Gastrocnemius medialis (tissue), 4 donors: ENCODE measurements at regions not wholly inside any gene's neighbourhood (a gene's known extent, or its start where the extent isn't known, plus 50 kb on each side); places are given as distances from the start of the nearest gene placed in this dataset.

ENCODE experiments used
- ATAC-seq, 2 donors: fragments of 150-250 bp; one replicate each; pipeline ENCODE4 v1.9.1; 2016
- DNase-seq, 2 donors: peaks; one replicate each; pipeline ENCODE4 v3.0.0-alpha.2; 2019
- H3K27ac ChIP-seq, 4 donors: fragments of 200-600 bp; sonication (generic); 1 replicate in 1 of 4; 2 replicates in 3 of 4; pipeline ENCODE4 v1.5.1; 2016 to 2018; ENCODE audit warnings: mild to moderate bottlenecking in 2 of 4, moderate library complexity in 1 of 4
- H3K27me3 ChIP-seq, 3 donors: fragments of 200-600 bp; sonication (generic) in 2 of 3; 1 replicate in 1 of 3; 2 replicates in 2 of 3; pipeline versions ENCODE4 v1.5.1 to v1.6.0; 2016 to 2019; ENCODE audit warnings: mild to moderate bottlenecking in 1 of 3, moderate library complexity in 1 of 3
- H3K36me3 ChIP-seq, 2 donors: fragments of 200-600 bp; sonication (generic) in 1 of 2; one replicate each; pipeline ENCODE4 v1.5.1; 2017 to 2018
- H3K4me1 ChIP-seq, 2 donors: fragments of 200-600 bp; sonication (generic) in 1 of 2; one replicate each; pipeline ENCODE4 v1.5.1; 2016 to 2017; ENCODE audit warnings: mild to moderate bottlenecking in 2 of 2
- H3K4me3 ChIP-seq, 4 donors: fragments of 200-600 bp; sonication (generic) in 3 of 4; 1 replicate in 1 of 4; 2 replicates in 3 of 4; pipeline ENCODE4 v1.5.1; 2016 to 2019; ENCODE audit warnings: mild to moderate bottlenecking in 2 of 4
- H3K9me3 ChIP-seq, 3 donors: fragments of 200-600 bp; sonication (generic) in 2 of 3; 1 replicate in 1 of 3; 2 replicates in 2 of 3; pipeline ENCODE4 v1.5.1; 2016 to 2019
- CTCF ChIP-seq, 5 experiments: fragments of 450-650 bp in 3 of 5; fragments of 200-600 bp in 2 of 5; sonication (generic) in 2 of 5; IDR thresholded peaks in 4 of 5; conservative IDR thresholded peaks in 1 of 5; 1 replicate in 4 of 5; 2 replicates in 1 of 5; pipeline ENCODE4 v1.5.1; 2016 to 2019; ENCODE audit warnings: antibody characterized with exemption in 5 of 5, mild to moderate bottlenecking in 3 of 5, moderate library complexity in 3 of 5
- POLR2A ChIP-seq, 2 donors: fragments of 450-650 bp; IDR thresholded peaks; one replicate each; pipeline ENCODE4 v1.6.1; 2017; ENCODE audit warnings: antibody characterized with exemption in 2 of 2, mild to moderate bottlenecking in 2 of 2, moderate library complexity in 2 of 2
- in situ Hi-C, 4 donors: fragments of 200-750 bp; cut with MboI; loops; one replicate each; pipeline versions ENCODE4 v1.15.0 to v1.8.0; 2017; ENCODE audit warnings: low sequenced_read_pairs in 4 of 4
- intact Hi-C: fragments of 100-400 bp; cut with DNase I; formaldehyde crosslinking; loops from one replicate; pipeline ENCODE4 v1.15.1; 2023; ENCODE audit warnings: low total_unique reads

- H3K36me3 ChIP-seq: no peaks in the 10 kb centered on the region
- H3K27ac ChIP-seq: no peak overlapping the region
- no peaks in the 10 kb centered on the region for H3K4me1 ChIP-seq
- in situ Hi-C loops (no loop called here), intact Hi-C loops (no loop called here)
- no peaks in the 10 kb centered on the region for H3K9me3 ChIP-seq
- no peaks in the 10 kb centered on the region for H3K27me3 ChIP-seq
- no peak for ATAC-seq
- no peak for TF ChIP-seq POLR2A (IDR thresholded peaks at IDR 0.05)
- TF ChIP-seq CTCF (IDR thresholded peaks at IDR 0.05 in 4 of 5, conservative IDR thresholded peaks at IDR 0.05 in 1 of 5): no peak
- no peak for DNase-seq
- H3K4me3 ChIP-seq: no peak overlapping the region
Observed at GRCh38 chr4:58732973-58733372, 1622.8 kb upstream of the IGFBP7 start.

- ATAC-seq (no peak), DNase-seq (no peak)
- intact Hi-C loops (no loop called here), in situ Hi-C loops (no loop called here)
- Histone ChIP-seq H3K4me3 (no peak overlapping the region), H3K36me3 (no peaks in the 10 kb centered on the region), H3K4me1 (no peaks in the 10 kb centered on the region), H3K27ac (no peak overlapping the region), H3K9me3 (no peaks in the 10 kb centered on the region), H3K27me3 (no peaks in the 10 kb centered on the region)
- TF ChIP-seq POLR2A (IDR thresholded peaks at IDR 0.05) (no peak), CTCF (IDR thresholded peaks at IDR 0.05 in 4 of 5, conservative IDR thresholded peaks at IDR 0.05 in 1 of 5) (no peak)
Observed at GRCh38 chr4:58723954-58724353, 1613.8 kb upstream of the IGFBP7 start.

GRCh38 chr4:58711039-58711438 lies 1600.9 kb upstream of the IGFBP7 start:
- Histone ChIP-seq H3K4me3 (no peak overlapping the region), H3K9me3 (no peaks in the 10 kb centered on the region), H3K27ac (no peak overlapping the region), H3K27me3 (no peaks in the 10 kb centered on the region), H3K36me3 (no peaks in the 10 kb centered on the region), H3K4me1 (no peaks in the 10 kb centered on the region)
- TF ChIP-seq POLR2A (IDR thresholded peaks at IDR 0.05) (no peak), CTCF (IDR thresholded peaks at IDR 0.05 in 4 of 5, conservative IDR thresholded peaks at IDR 0.05 in 1 of 5) (no peak)
- intact Hi-C loops (no loop called here), in situ Hi-C loops (no loop called here)
- no peak for ATAC-seq
- DNase-seq: no peak

- Histone ChIP-seq H3K27me3 (no peaks in the 10 kb centered on the region), H3K9me3 (no peaks in the 10 kb centered on the region), H3K27ac (no peak overlapping the region), H3K4me1 (no peaks in the 10 kb centered on the region), H3K4me3 (no peak overlapping the region), H3K36me3 (no peaks in the 10 kb centered on the region)
- no peak for TF ChIP-seq POLR2A (IDR thresholded peaks at IDR 0.05)
- TF ChIP-seq CTCF (IDR thresholded peaks at IDR 0.05 in 4 of 5, conservative IDR thresholded peaks at IDR 0.05 in 1 of 5): no peak
- ATAC-seq (no peak), DNase-seq (no peak)
- in situ Hi-C loops (no loop called here), intact Hi-C loops (no loop called here)
Observed at GRCh38 chr4:58688568-58688967, 1578.4 kb upstream of the IGFBP7 start.

- H3K9me3 ChIP-seq: no peaks in the 10 kb centered on the region
- intact Hi-C loops (no loop called here), in situ Hi-C loops (no loop called here)
- H3K36me3 ChIP-seq: no peaks in the 10 kb centered on the region
- ATAC-seq (no peak), DNase-seq (no peak)
- H3K27me3 ChIP-seq: no peaks in the 10 kb centered on the region
- H3K4me3 ChIP-seq: no peak overlapping the region
- no peaks in the 10 kb centered on the region for H3K4me1 ChIP-seq
- no peak overlapping the region for H3K27ac ChIP-seq
- TF ChIP-seq CTCF (IDR thresholded peaks at IDR 0.05 in 4 of 5, conservative IDR thresholded peaks at IDR 0.05 in 1 of 5) (no peak), POLR2A (IDR thresholded peaks at IDR 0.05) (no peak)
Observed at GRCh38 chr4:58679886-58680285, 1569.7 kb upstream of the IGFBP7 start.
